ENCODE measurements at regions not wholly inside any gene's neighbourhood (a gene's known extent, or its start where the extent isn't known, plus 50 kb on each side); places are given as distances from the start of the nearest gene placed in this dataset.

DNA sequence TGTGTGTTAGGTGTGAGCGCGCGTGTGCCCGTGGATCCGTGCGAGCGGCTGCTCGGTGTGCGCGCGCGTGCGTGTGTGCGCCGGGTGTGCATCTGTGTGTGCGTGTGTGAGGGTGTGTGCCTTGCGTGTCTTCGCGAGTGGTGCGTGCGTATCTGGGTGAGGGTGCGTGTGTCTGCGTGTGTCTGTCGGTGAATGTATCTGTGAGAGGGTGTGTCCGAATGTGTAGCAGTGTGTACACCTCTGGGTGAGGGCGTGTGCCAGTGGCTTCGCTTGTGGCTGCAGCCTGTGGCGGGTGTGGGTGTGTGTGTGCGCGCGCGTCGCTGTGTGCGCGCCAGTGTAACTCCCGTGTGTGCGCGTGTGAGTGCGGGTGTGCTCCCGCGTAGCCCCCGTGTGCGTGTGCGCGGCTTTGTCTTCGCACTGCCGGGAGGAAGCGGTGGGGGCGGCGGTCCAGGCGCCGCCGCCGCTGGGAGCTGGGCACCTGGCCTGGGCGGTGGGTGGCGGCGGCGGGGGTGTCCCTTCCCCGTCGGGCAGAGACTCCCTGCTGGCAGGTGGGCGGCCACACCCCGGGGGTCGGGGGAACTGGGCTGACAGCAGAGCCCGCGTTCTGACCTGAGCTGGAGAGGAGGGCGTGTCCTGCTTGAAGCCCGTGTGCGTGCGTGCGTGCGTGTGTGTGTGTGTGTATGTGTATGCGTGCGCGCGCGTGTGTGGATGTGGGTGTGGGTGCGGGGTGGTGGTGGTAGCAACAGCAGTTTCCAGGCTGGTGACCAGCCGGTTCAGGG is 61.3 kb upstream of the EPB41L1 start:
- Histone ChIP-seq H4K20me1 (ENCODE audit: insufficient read depth, low read length) (no peaks in the 10 kb centered on the region), H3K27ac (ENCODE audit: low read depth, low read length, poor library complexity, severe bottlenecking) (no peak overlapping the region), H3K79me2 (ENCODE audit: insufficient read depth, low read length) (no peaks in the 10 kb centered on the region), H3K9me2 (ENCODE audit: low read depth, low read length) (no peaks in the 10 kb centered on the region), H3K4me3 (ENCODE audit: low read depth, low read length, poor library complexity, severe bottlenecking) (peak overlapping the region; percentile 61), H3K9ac (ENCODE audit: low read length) (no peak overlapping the region), H3K27me3 (ENCODE audit: insufficient read depth, low read length) (peaks cover 5% of the 10 kb centered on the region; the same call in 1 of the 2 replicates), H3K4me2 (ENCODE audit: low read length) (peak overlapping the region; percentile 98), H3K36me3 (ENCODE audit: insufficient read depth, low read length) (no peaks in the 10 kb centered on the region), H3F3A (ENCODE audit: insufficient read depth, low read length) (no peaks in the 10 kb centered on the region), H3K9me3 (ENCODE audit: low read length) (no peaks in the 10 kb centered on the region), H2AFZ (ENCODE audit: low read length) (no peak overlapping the region), H3K4me1 (ENCODE audit: insufficient read depth, low read length, severe bottlenecking) (peaks cover 19% of the 10 kb centered on the region)
- TF ChIP-seq, protein P1, sequence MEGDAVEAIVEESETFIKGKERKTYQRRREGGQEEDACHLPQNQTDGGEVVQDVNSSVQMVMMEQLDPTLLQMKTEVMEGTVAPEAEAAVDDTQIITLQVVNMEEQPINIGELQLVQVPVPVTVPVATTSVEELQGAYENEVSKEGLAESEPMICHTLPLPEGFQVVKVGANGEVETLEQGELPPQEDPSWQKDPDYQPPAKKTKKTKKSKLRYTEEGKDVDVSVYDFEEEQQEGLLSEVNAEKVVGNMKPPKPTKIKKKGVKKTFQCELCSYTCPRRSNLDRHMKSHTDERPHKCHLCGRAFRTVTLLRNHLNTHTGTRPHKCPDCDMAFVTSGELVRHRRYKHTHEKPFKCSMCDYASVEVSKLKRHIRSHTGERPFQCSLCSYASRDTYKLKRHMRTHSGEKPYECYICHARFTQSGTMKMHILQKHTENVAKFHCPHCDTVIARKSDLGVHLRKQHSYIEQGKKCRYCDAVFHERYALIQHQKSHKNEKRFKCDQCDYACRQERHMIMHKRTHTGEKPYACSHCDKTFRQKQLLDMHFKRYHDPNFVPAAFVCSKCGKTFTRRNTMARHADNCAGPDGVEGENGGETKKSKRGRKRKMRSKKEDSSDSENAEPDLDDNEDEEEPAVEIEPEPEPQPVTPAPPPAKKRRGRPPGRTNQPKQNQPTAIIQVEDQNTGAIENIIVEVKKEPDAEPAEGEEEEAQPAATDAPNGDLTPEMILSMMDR (IDR thresholded peaks at IDR 0.05; ENCODE audit: low read length), result no peak
- no peak for TF ChIP-seq EZH2 (IDR thresholded peaks at IDR 0.05; ENCODE audit: borderline replicate concordance, low read length)

DNA sequence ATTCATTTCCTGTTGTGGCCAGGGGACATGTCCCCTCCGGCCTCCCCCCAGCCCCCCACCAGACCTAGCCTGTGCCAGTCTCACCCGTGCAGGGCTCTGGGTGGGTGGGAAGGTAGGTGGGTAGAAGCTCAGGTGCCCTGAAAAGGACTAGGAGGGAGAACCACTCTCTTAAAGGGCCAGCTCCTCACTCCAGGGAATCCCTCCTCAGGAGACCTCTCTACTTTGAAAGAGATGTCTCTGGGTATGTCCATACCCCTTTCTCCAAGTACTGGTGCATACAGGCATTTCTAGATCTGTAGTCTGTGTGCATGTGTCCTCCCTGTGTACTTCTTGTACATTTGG is 60.8 kb upstream of the EPB41L1 start:
- Histone ChIP-seq H3K9me2 (ENCODE audit: low read depth, low read length) (no peaks in the 10 kb centered on the region), H2AFZ (ENCODE audit: low read length) (no peak overlapping the region), H3K27me3 (ENCODE audit: insufficient read depth, low read length) (peaks cover 5% of the 10 kb centered on the region; the same call in 1 of the 2 replicates), H3K27ac (ENCODE audit: low read depth, low read length, poor library complexity, severe bottlenecking) (no peak overlapping the region), H3K79me2 (ENCODE audit: insufficient read depth, low read length) (no peaks in the 10 kb centered on the region), H3K4me1 (ENCODE audit: insufficient read depth, low read length, severe bottlenecking) (peaks cover 25% of the 10 kb centered on the region), H3K36me3 (ENCODE audit: insufficient read depth, low read length) (no peaks in the 10 kb centered on the region), H3K4me3 (ENCODE audit: low read depth, low read length, poor library complexity, severe bottlenecking) (peak overlapping the region; percentile 61), H3K9ac (ENCODE audit: low read length) (no peak overlapping the region), H4K20me1 (ENCODE audit: insufficient read depth, low read length) (no peaks in the 10 kb centered on the region), H3K4me2 (ENCODE audit: low read length) (peak overlapping the region; percentile 98), H3K9me3 (ENCODE audit: low read length) (no peaks in the 10 kb centered on the region), H3F3A (ENCODE audit: insufficient read depth, low read length) (no peaks in the 10 kb centered on the region)
- TF ChIP-seq, protein P1 (IDR thresholded peaks at IDR 0.05; ENCODE audit: low read length), result no peak
- no peak for TF ChIP-seq EZH2 (IDR thresholded peaks at IDR 0.05; ENCODE audit: borderline replicate concordance, low read length)

DNA sequence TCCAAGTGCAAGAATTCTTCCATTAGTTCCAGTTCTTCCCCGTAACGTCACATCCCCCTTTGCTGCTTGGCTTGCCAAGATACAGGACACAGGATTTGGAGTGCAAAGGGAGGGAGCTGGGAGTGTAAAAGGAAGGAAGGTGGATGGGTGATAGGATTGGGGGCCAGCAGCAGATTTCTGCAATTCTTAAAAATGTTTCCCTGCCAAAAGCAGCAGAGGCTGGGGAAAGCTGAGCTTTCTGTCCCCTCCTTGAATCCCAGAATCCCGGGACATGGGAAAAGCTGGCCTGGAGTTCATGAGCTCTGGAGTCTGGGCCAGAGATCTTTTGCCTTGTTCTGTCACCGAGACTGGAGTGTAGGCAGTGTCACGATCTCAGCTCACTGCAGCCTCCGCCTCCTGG is 60.0 kb upstream of the EPB41L1 start:
- TF ChIP-seq, protein P1 (IDR thresholded peaks at IDR 0.05; ENCODE audit: low read length), result no peak
- TF ChIP-seq EZH2 (IDR thresholded peaks at IDR 0.05; ENCODE audit: borderline replicate concordance, low read length), result no peak
- H3K36me3 ChIP-seq (ENCODE audit: insufficient read depth, low read length), result no peaks in the 10 kb centered on the region
- peaks cover 5% of the 10 kb centered on the region; the same call in 1 of the 2 replicates for H3K27me3 ChIP-seq (ENCODE audit: insufficient read depth, low read length)
- H3K4me2 ChIP-seq (ENCODE audit: low read length), result no peak overlapping the region
- H3K4me3 ChIP-seq (ENCODE audit: low read depth, low read length, poor library complexity, severe bottlenecking), result no peak overlapping the region
- no peaks in the 10 kb centered on the region for H3F3A ChIP-seq (ENCODE audit: insufficient read depth, low read length)
- H3K27ac ChIP-seq (ENCODE audit: low read depth, low read length, poor library complexity, severe bottlenecking), result no peak overlapping the region
- H4K20me1 ChIP-seq (ENCODE audit: insufficient read depth, low read length), result no peaks in the 10 kb centered on the region
- H3K4me1 ChIP-seq (ENCODE audit: insufficient read depth, low read length, severe bottlenecking), result peaks cover 26% of the 10 kb centered on the region
- H3K9me2 ChIP-seq (ENCODE audit: low read depth, low read length), result no peaks in the 10 kb centered on the region
- no peak overlapping the region for H3K9ac ChIP-seq (ENCODE audit: low read length)
- H3K9me3 ChIP-seq (ENCODE audit: low read length), result no peaks in the 10 kb centered on the region
- H3K79me2 ChIP-seq (ENCODE audit: insufficient read depth, low read length), result no peaks in the 10 kb centered on the region
- no peak overlapping the region for H2AFZ ChIP-seq (ENCODE audit: low read length)

All from OCI-LY1 (cell line).